AG10803 (cell line): ENCODE measurements at regions not wholly inside any gene's neighbourhood (a gene's known extent, or its start where the extent isn't known, plus 50 kb on each side); places are given as distances from the start of the nearest gene placed in this dataset.
A peak's percentile ranks its signal among the peaks of the same experiment; 100 is the strongest.

ENCODE experiments used
- DNase-seq: peaks from one replicate; pipeline ENCODE4 v3.0.0; 2010; ENCODE audit warnings: low read depth
- H3K4me3 ChIP-seq: 2 replicates; pipeline ENCODE4 v1.5.1; 2011; ENCODE audit warnings: mild to moderate bottlenecking, low read length, control low read depth
- TF ChIP-seq, protein P1 (sequence below): conservative IDR thresholded peaks from 2 replicates; pipeline ENCODE4 v1.5.1; 2011; ENCODE audit warnings: mild to moderate bottlenecking, low read length, control low read depth, inconsistent platforms

DNA sequence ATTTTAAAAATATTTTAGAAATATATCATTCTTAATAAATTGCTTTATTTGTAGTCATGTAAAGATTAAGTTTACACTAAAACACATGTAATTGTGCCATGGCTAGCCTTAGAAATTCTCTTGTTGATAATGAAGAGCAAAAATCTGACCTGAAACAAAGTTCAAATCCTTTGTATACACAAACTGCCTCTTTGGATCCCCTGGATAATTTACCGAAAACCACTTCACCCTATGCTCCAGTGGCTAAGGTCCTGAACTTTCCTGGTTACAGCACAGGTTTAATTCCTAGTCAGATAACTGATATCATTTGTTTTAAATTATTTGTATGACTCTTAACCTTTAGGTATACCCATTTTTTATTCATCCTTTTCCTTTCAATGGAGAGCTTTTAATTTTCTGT is 1093.2 kb upstream of the ADGRL4 start:
- no peak overlapping the region for H3K4me3 ChIP-seq
- no peak for DNase-seq
- TF ChIP-seq, protein P1, sequence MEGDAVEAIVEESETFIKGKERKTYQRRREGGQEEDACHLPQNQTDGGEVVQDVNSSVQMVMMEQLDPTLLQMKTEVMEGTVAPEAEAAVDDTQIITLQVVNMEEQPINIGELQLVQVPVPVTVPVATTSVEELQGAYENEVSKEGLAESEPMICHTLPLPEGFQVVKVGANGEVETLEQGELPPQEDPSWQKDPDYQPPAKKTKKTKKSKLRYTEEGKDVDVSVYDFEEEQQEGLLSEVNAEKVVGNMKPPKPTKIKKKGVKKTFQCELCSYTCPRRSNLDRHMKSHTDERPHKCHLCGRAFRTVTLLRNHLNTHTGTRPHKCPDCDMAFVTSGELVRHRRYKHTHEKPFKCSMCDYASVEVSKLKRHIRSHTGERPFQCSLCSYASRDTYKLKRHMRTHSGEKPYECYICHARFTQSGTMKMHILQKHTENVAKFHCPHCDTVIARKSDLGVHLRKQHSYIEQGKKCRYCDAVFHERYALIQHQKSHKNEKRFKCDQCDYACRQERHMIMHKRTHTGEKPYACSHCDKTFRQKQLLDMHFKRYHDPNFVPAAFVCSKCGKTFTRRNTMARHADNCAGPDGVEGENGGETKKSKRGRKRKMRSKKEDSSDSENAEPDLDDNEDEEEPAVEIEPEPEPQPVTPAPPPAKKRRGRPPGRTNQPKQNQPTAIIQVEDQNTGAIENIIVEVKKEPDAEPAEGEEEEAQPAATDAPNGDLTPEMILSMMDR = no peak

DNA sequence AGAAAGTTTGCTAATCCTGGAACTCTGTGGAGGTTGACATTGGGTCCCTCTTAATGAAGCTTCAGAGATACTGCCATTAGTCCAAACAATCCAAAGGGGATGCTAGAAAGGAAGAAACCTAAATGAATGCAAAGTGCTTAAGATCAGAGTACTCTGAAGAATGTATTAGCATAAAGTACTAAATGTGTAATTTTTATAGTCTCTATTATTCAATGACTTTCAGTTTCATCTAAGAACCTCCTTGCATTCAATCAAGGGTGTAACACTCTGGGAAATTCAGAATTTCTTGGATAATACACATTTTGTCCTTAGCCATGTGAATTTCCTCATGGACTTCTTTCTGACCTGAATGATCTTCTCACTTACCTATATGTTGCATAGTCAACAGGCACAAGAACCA is 1078.5 kb upstream of the ADGRL4 start:
- no peak for DNase-seq
- H3K4me3 ChIP-seq = no peak overlapping the region
- TF ChIP-seq, protein P1 = no peak

DNA sequence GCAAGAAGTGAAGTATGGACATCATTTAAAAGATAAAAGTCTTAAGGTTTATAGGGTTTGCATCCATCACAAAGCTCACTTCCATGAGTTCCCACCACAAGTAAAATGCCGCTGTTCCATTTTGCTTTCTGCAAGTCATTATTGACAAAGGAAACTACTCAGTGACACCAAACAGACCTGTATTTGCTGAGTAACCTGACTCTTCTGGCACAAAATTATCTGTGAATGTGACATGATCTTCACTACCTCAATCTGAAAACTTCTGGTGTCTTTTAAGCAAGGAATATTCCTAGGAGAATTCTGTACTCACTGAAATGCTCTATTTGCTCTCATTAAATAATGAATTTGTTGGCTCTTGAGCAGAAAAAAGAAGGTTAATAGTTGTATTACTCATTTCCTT is 1077.4 kb upstream of the ADGRL4 start:
- H3K4me3 ChIP-seq = no peak overlapping the region
- no peak for DNase-seq
- TF ChIP-seq, protein P1 = no peak

DNA sequence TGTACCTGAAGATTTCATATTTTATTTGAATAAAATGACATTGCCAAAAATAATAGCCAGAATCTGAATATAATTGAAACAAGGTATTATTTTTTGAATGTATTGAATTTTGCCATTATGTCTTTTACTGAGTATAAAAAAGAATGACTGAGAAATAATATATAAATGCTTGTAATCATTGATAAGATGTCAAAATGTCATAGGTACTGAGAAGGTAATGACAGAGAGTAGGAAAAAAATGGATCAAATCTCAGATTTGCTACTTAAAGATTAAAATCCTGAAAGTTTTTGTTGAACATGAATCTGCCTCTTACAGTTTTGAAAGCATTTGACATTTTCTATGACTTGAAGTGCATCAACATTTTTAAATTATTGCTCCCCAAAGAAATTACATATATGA is 1069.9 kb upstream of the ADGRL4 start:
- TF ChIP-seq, protein P1 = no peak
- no peak for DNase-seq

DNA sequence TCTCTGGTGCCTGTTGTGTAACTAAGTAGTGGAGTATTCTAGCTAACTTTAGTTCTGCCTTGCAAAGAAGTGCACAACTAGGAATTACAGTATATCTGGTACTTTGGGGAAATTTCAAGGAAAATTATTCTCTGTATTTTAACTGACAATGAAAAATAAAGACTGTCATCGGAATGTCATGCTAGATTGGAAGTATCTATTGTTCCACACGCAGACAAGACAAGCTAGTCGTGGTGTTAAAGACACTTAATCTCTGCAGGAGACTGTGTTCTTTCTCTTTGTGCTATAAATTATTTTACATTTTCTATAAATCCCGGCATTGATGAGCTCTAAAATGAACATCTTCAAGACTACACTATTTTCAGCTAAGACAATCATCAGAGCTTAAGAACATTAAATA is 1068.8 kb upstream of the ADGRL4 start:
- TF ChIP-seq, protein P1 = no peak
- DNase-seq = no peak
- H3K4me3 ChIP-seq = no peak overlapping the region

More for the DNA sequence above, 1069.9 kb upstream of the ADGRL4 start:
- H3K4me3 ChIP-seq = no peak overlapping the region

DNA sequence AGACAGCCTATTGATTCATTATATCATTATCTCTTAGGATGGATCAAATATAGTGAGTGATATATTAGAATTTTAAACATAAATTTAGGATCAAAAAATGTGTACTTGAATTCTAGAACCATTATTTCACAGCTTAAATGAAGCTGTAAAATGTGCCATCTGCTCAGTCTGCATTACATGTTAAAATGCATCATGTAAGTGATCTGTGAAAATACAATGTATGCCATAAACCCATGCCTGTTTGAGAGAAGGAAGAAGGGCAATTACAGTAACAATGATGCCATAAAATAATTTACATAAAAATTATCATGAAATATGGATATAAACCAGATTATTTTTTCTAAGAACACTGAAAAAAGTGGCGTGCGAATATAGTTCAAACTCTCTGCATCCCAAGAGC is 1066.0 kb upstream of the ADGRL4 start:
- no peak for DNase-seq
- TF ChIP-seq, protein P1 = no peak
- H3K4me3 ChIP-seq = no peak overlapping the region

- no peak overlapping the region for H3K4me3 ChIP-seq
- TF ChIP-seq, protein P1 = no peak
- DNase-seq = peak; percentile 54
These were observed 1059.5 kb upstream of the ADGRL4 start for GRCh38 chr1:80066060-80066459.
